T-helper 1 cell treated with Interleukin-12 subunit alpha and Interleukin-12 subunit beta and Interleukin-4 antibody, amounts not matched to agents 30 μg/mL and 1 μg/mL, for 36 hours (primary cell): ENCODE measurements at regions not wholly inside any gene's neighbourhood (a gene's known extent, or its start where the extent isn't known, plus 50 kb on each side); places are given as distances from the start of the nearest gene placed in this dataset.

Experiments used
- H3K27ac Mint-ChIP-seq: one replicate; pipeline ENCODE4 v1.8.0; 2021; ENCODE audit warnings: mild to moderate bottlenecking, mixed read lengths
- H3K27me3 Mint-ChIP-seq: one replicate; pipeline ENCODE4 v1.8.0; 2021; ENCODE audit warnings: low read depth, mixed read lengths
- H3K36me3 Mint-ChIP-seq: one replicate; pipeline ENCODE4 v1.8.0; 2021; ENCODE audit warnings: low read depth, mixed read lengths
- H3K4me1 Mint-ChIP-seq: one replicate; pipeline ENCODE4 v1.8.0; 2021; ENCODE audit warnings: low read depth, mixed read lengths
- H3K4me3 Mint-ChIP-seq: one replicate; pipeline ENCODE4 v1.8.0; 2021; ENCODE audit warnings: mild to moderate bottlenecking, moderate library complexity, mixed read lengths
- H3K9me3 Mint-ChIP-seq: one replicate; pipeline ENCODE4 v1.8.0; 2021; ENCODE audit warnings: mixed read lengths

- Mint-ChIP-seq H3K27ac (no peak overlapping the region), H3K36me3 (no peaks in the 10 kb centered on the region), H3K27me3 (peaks cover 4% of the 10 kb centered on the region), H3K9me3 (no peaks in the 10 kb centered on the region), H3K4me3 (no peak overlapping the region), H3K4me1 (no peaks in the 10 kb centered on the region)
Observed at GRCh38 chr16:17994027-17994426, 342.5 kb downstream of the NPIPA8 start.

DNA sequence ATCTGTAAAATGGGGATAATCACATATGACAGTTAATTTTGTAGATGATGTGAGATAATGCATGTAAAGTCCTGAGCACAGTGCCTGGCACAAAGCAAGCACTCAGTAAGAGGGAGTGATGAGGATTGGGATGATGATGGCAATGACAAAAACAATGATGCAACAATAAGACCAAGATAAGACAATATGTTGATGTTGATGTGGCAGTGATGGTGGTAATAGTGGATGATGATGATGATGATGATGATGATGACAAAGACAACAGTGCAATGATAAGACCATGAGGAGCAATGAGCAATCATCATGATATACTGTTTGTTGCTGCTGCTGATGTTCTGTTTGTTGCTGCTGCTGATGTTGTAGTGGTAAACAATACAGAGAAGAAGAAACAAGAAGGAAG lies 344.1 kb downstream of the NPIPA8 start:
- no peaks in the 10 kb centered on the region for H3K36me3 Mint-ChIP-seq
- H3K27me3 Mint-ChIP-seq, result peaks cover 4% of the 10 kb centered on the region
- H3K9me3 Mint-ChIP-seq, result no peaks in the 10 kb centered on the region
- H3K4me1 Mint-ChIP-seq, result no peaks in the 10 kb centered on the region
- no peak overlapping the region for H3K4me3 Mint-ChIP-seq
- no peak overlapping the region for H3K27ac Mint-ChIP-seq

- Mint-ChIP-seq H3K4me1 (no peaks in the 10 kb centered on the region), H3K36me3 (no peaks in the 10 kb centered on the region), H3K9me3 (no peaks in the 10 kb centered on the region), H3K27ac (no peak overlapping the region), H3K4me3 (no peak overlapping the region), H3K27me3 (peaks cover 3% of the 10 kb centered on the region)
Observed at GRCh38 chr16:17989255-17989654, 347.3 kb downstream of the NPIPA8 start.

DNA sequence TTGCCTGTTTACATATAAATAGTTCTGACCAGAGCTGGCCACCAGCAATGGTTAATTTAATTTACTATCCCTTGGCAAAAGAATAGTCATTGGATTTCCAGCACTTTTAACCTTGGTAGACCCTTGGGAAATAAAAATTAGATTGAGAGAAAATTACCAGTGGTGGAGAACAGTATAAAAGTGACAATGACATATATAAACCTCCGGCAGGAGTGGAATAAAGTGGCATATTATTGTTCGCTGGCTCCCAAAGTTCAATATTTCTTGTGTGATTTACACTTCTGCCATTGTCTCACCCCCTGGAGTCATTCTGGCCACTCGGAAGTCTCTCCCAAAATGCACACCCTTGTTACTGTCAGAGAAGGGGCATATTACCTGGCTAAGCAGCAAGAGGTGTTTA lies 347.7 kb downstream of the NPIPA8 start:
- H3K36me3 Mint-ChIP-seq, result no peaks in the 10 kb centered on the region
- no peak overlapping the region for H3K4me3 Mint-ChIP-seq
- no peaks in the 10 kb centered on the region for H3K9me3 Mint-ChIP-seq
- H3K27me3 Mint-ChIP-seq, result no peaks in the 10 kb centered on the region
- no peak overlapping the region for H3K27ac Mint-ChIP-seq
- H3K4me1 Mint-ChIP-seq, result no peaks in the 10 kb centered on the region

GRCh38 chr16:17986991-17987390 lies 349.5 kb downstream of the NPIPA8 start:
- Mint-ChIP-seq H3K4me3 (no peak overlapping the region), H3K36me3 (no peaks in the 10 kb centered on the region), H3K27ac (no peak overlapping the region), H3K4me1 (no peaks in the 10 kb centered on the region), H3K9me3 (no peaks in the 10 kb centered on the region), H3K27me3 (no peaks in the 10 kb centered on the region)

DNA sequence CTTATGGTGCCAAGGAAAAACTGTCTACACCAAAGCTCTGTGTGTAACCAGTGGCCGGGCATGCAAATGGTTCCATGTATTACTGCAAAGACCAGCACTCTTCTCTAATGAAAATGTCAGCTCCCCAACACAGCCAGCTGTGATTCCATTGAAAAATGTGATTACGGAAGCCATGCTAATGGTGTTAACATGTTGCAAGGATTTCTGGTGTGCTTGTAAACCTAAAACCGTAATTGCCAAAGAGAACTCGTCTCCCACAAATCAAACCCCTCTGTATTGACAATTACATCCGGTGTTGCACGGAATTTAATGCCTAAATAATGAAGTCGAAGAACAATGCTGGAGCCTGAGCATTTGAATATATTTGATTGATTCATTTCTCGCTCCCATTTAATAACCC lies 351.7 kb downstream of the NPIPA8 start:
- H3K27ac Mint-ChIP-seq, result no peak overlapping the region
- H3K9me3 Mint-ChIP-seq, result no peaks in the 10 kb centered on the region
- H3K36me3 Mint-ChIP-seq, result no peaks in the 10 kb centered on the region
- no peak overlapping the region for H3K4me3 Mint-ChIP-seq
- H3K4me1 Mint-ChIP-seq, result no peaks in the 10 kb centered on the region
- H3K27me3 Mint-ChIP-seq, result no peaks in the 10 kb centered on the region

- no peak overlapping the region for H3K4me3 Mint-ChIP-seq
- no peaks in the 10 kb centered on the region for H3K36me3 Mint-ChIP-seq
- no peak overlapping the region for H3K27ac Mint-ChIP-seq
- H3K4me1 Mint-ChIP-seq, result no peaks in the 10 kb centered on the region
- no peaks in the 10 kb centered on the region for H3K27me3 Mint-ChIP-seq
- H3K9me3 Mint-ChIP-seq, result no peaks in the 10 kb centered on the region
Observed at GRCh38 chr16:17983847-17984639, 352.5 kb downstream of the NPIPA8 start.

GRCh38 chr16:17983114-17983513 lies 353.4 kb downstream of the NPIPA8 start:
- H3K4me1 Mint-ChIP-seq, result no peaks in the 10 kb centered on the region
- H3K9me3 Mint-ChIP-seq, result no peaks in the 10 kb centered on the region
- no peaks in the 10 kb centered on the region for H3K36me3 Mint-ChIP-seq
- no peaks in the 10 kb centered on the region for H3K27me3 Mint-ChIP-seq
- H3K27ac Mint-ChIP-seq, result no peak overlapping the region
- H3K4me3 Mint-ChIP-seq, result no peak overlapping the region

DNA sequence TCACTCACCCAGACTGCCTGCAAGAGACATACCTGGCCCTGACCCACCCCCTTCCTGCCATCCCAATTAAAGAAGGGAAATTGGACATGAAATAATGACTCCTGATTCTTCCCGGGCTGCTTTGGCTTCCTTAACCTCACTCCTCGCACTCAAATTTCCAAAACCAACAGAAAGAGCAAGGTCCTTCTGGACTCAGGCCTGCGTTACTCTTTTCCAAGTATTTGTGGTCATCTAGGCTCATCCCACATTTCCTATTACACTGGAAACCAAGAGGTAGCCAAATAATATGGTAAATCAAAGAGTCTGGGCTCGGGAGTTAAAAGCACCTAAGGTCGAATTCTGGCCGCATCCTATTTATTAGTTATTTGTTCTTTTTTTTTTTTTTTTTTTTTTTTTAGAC lies 359.3 kb downstream of the NPIPA8 start:
- H3K4me3 Mint-ChIP-seq, result no peak overlapping the region
- no peaks in the 10 kb centered on the region for H3K4me1 Mint-ChIP-seq
- H3K9me3 Mint-ChIP-seq, result no peaks in the 10 kb centered on the region
- H3K27me3 Mint-ChIP-seq, result no peaks in the 10 kb centered on the region
- no peaks in the 10 kb centered on the region for H3K36me3 Mint-ChIP-seq
- H3K27ac Mint-ChIP-seq, result no peak overlapping the region

- Mint-ChIP-seq H3K4me3 (no peak overlapping the region), H3K27ac (no peak overlapping the region), H3K4me1 (no peaks in the 10 kb centered on the region), H3K9me3 (no peaks in the 10 kb centered on the region), H3K36me3 (no peaks in the 10 kb centered on the region), H3K27me3 (no peaks in the 10 kb centered on the region)
Observed at GRCh38 chr16:17972460-17972943, 364.0 kb downstream of the NPIPA8 start.

GRCh38 chr16:17970816-17971331 lies 365.7 kb downstream of the NPIPA8 start:
- Mint-ChIP-seq H3K27ac (no peak overlapping the region), H3K27me3 (no peaks in the 10 kb centered on the region), H3K9me3 (peaks cover 4% of the 10 kb centered on the region), H3K4me1 (no peaks in the 10 kb centered on the region), H3K36me3 (no peaks in the 10 kb centered on the region), H3K4me3 (no peak overlapping the region)

DNA sequence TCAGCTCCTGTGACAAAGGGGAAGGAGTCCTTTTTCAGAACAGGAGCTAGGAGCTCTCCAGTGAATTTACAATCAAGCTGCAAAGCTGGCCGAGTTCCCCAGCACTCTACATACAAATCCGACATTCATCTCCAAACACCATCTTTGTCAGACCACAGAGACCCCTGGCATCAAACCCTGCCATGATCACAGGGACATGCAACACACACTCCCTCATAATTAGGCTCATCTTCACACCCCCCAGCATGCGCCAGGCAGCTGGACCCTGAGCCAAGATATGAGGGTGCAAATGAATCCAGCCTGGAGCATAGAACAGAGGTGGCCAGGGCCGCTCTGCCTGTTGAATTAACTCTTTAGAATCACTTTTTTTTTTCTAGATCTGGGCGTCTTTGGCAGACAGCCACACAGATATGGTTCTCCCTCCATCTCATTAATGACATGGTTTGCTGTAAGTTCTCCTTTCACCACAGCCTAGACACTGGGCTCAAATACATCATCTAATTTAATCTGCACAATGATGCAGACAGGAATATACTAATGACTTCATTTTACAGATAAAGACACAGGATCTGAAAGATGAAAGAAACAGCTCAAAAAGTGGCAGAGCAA lies 366.3 kb downstream of the NPIPA8 start:
- Mint-ChIP-seq H3K27ac (no peak overlapping the region), H3K4me1 (no peaks in the 10 kb centered on the region), H3K27me3 (no peaks in the 10 kb centered on the region), H3K9me3 (peaks cover 4% of the 10 kb centered on the region), H3K36me3 (no peaks in the 10 kb centered on the region), H3K4me3 (no peak overlapping the region)

GRCh38 chr16:17965133-17965900 lies 371.2 kb downstream of the NPIPA8 start:
- Mint-ChIP-seq H3K36me3 (no peaks in the 10 kb centered on the region), H3K4me1 (no peaks in the 10 kb centered on the region), H3K27ac (no peak overlapping the region), H3K4me3 (no peak overlapping the region), H3K9me3 (peaks cover 10% of the 10 kb centered on the region), H3K27me3 (no peaks in the 10 kb centered on the region)

DNA sequence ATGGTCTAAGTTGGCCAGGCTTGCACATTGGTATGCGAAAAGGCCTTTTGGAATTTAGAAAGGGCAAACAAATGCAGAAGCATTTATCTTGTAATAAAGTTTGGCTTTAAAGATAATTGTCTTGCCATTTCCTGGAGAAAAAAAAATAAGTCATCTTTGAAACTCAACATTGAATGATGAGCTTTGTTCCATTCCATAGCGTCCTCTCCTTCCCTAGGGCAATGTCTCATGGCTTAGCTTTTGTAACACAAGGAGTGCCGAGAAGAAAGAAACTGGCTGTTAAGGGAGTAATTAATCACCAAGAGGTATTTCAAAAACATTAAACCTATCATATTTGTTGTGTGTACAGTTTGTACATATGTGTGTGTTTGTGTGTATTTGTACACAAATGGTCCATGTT lies 372.3 kb downstream of the NPIPA8 start:
- H3K9me3 Mint-ChIP-seq, result peaks cover 10% of the 10 kb centered on the region
- H3K36me3 Mint-ChIP-seq, result no peaks in the 10 kb centered on the region
- H3K27ac Mint-ChIP-seq, result no peak overlapping the region
- H3K27me3 Mint-ChIP-seq, result no peaks in the 10 kb centered on the region
- H3K4me3 Mint-ChIP-seq, result no peak overlapping the region
- H3K4me1 Mint-ChIP-seq, result no peaks in the 10 kb centered on the region
